IPS-20b (cell line): ENCODE measurements at regions not wholly inside any gene's neighbourhood (a gene's known extent, or its start where the extent isn't known, plus 50 kb on each side); places are given as distances from the start of the nearest gene placed in this dataset.

Source experiments
- H3K27ac ChIP-seq: one replicate; pipeline ENCODE4 v1.5.1; 2013; ENCODE audit warnings: low read length
- H3K27me3 ChIP-seq: 2 replicates; pipeline ENCODE4 v1.6.1; 2013; ENCODE audit warnings: mild to moderate bottlenecking, low read length, inconsistent platforms; ENCODE audit not compliant: insufficient read depth
- H3K36me3 ChIP-seq: 2 replicates; pipeline ENCODE4 v1.6.1; 2013; ENCODE audit warnings: low read depth, mild to moderate bottlenecking, inconsistent platforms, low read length, moderate library complexity; ENCODE audit not compliant: insufficient read depth
- H3K4me1 ChIP-seq: 2 replicates; pipeline ENCODE4 v1.6.1; 2013; ENCODE audit warnings: mild to moderate bottlenecking, control low read depth, inconsistent platforms, low read length, moderate library complexity; ENCODE audit not compliant: insufficient read depth
- H3K4me3 ChIP-seq: 2 replicates; pipeline ENCODE4 v1.5.1; 2013; ENCODE audit warnings: mild to moderate bottlenecking, low read length, inconsistent platforms
- H3K9ac ChIP-seq: 2 replicates; pipeline ENCODE4 v1.6.1; 2013; ENCODE audit warnings: low read depth, mild to moderate bottlenecking, inconsistent platforms, low read length, moderate library complexity
- H3K9me3 ChIP-seq: 2 replicates; pipeline ENCODE4 v1.6.1; 2013; ENCODE audit warnings: mild to moderate bottlenecking, low read depth, low read length, inconsistent platforms; ENCODE audit not compliant: insufficient read depth

- Histone ChIP-seq H3K4me3 (no peak overlapping the region), H3K9ac (no peak overlapping the region), H3K27me3 (no peaks in the 10 kb centered on the region), H3K27ac (no peak overlapping the region), H3K4me1 (no peaks in the 10 kb centered on the region), H3K36me3 (no peaks in the 10 kb centered on the region), H3K9me3 (peaks cover 16% of the 10 kb centered on the region)
These were observed 444.7 kb downstream of the FLRT2 start for GRCh38 chr14:85974602-85975001.

- Histone ChIP-seq H3K9ac (no peak overlapping the region), H3K27ac (no peak overlapping the region), H3K27me3 (no peaks in the 10 kb centered on the region), H3K4me1 (0 out of 2 replicates have a peak, but pooled peaks cover 5% of the 10 kb centered on the region), H3K36me3 (no peaks in the 10 kb centered on the region), H3K9me3 (no peaks in the 10 kb centered on the region), H3K4me3 (no peak overlapping the region)
These were observed 433.5 kb downstream of the FLRT2 start for GRCh38 chr14:85963486-85963885.

GRCh38 chr14:85960756-85961155, 430.8 kb downstream of the FLRT2 start:
- H3K4me3 ChIP-seq: no peak overlapping the region
- no peaks in the 10 kb centered on the region for H3K27me3 ChIP-seq

GRCh38 chr14:85959063-85959462, 429.1 kb downstream of the FLRT2 start:
- H3K4me1 ChIP-seq: 0 out of 2 replicates have a peak, but pooled peaks cover 5% of the 10 kb centered on the region
- no peaks in the 10 kb centered on the region for H3K36me3 ChIP-seq
- no peaks in the 10 kb centered on the region for H3K27me3 ChIP-seq
- H3K4me3 ChIP-seq: no peak overlapping the region
- H3K27ac ChIP-seq: no peak overlapping the region
- H3K9ac ChIP-seq: no peak overlapping the region
- H3K9me3 ChIP-seq: no peaks in the 10 kb centered on the region

More at GRCh38 chr14:85960756-85961155, 430.8 kb downstream of the FLRT2 start:
- no peak overlapping the region for H3K27ac ChIP-seq
- H3K9ac ChIP-seq: no peak overlapping the region
- 0 out of 2 replicates have a peak, but pooled peaks cover 5% of the 10 kb centered on the region for H3K4me1 ChIP-seq
- H3K9me3 ChIP-seq: no peaks in the 10 kb centered on the region
- H3K36me3 ChIP-seq: no peaks in the 10 kb centered on the region

- Histone ChIP-seq H3K9me3 (no peaks in the 10 kb centered on the region), H3K4me1 (0 out of 2 replicates have a peak, but pooled peaks cover 4% of the 10 kb centered on the region), H3K4me3 (no peak overlapping the region), H3K27ac (no peak overlapping the region), H3K27me3 (no peaks in the 10 kb centered on the region), H3K9ac (no peak overlapping the region), H3K36me3 (no peaks in the 10 kb centered on the region)
These were observed 428.1 kb downstream of the FLRT2 start for GRCh38 chr14:85958069-85958468.

- H3K9ac ChIP-seq: no peak overlapping the region
- no peak overlapping the region for H3K27ac ChIP-seq
- H3K4me3 ChIP-seq: no peak overlapping the region
- no peaks in the 10 kb centered on the region for H3K27me3 ChIP-seq
- H3K9me3 ChIP-seq: no peaks in the 10 kb centered on the region
- H3K36me3 ChIP-seq: no peaks in the 10 kb centered on the region
- H3K4me1 ChIP-seq: no peaks in the 10 kb centered on the region
These were observed 423.3 kb downstream of the FLRT2 start for GRCh38 chr14:85953265-85953664.

- H3K27me3 ChIP-seq: no peaks in the 10 kb centered on the region
- H3K9ac ChIP-seq: no peak overlapping the region
- H3K27ac ChIP-seq: no peak overlapping the region
- no peaks in the 10 kb centered on the region for H3K9me3 ChIP-seq
- H3K4me3 ChIP-seq: no peak overlapping the region
- no peaks in the 10 kb centered on the region for H3K4me1 ChIP-seq
- H3K36me3 ChIP-seq: no peaks in the 10 kb centered on the region
These were observed 418.2 kb downstream of the FLRT2 start for GRCh38 chr14:85948153-85948552.

DNA sequence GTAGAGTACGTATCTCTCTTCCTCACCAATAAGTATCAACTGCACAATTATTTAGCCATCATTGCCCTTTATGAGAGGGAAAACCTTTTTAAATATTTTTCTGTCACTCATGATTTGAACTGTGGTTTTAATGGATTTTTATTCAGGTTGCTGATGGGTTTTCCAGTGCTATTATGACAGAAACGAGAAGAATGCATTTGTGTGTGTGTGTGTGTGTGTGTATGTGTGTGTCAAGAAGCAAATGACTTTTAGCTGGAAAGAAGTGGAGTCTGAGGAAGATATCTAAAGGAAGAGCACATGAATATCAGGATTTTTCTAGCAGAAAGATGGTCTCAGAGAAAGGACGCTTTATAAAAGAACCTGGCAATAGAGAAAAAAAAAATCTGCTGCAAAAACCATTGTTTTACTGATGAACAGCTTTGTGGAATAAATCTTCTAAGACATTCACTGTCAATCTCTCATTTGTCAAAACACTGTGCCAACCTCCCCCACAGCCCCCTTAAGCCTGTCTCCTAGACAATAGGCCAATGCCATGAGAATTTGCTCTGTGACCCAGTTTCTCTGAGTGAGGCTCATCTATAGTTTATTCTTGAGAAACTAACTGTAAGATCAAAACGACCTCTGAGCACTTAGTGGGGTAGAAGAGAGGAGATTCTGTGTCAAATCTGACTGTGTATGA, 417.7 kb downstream of the FLRT2 start:
- Histone ChIP-seq H3K9me3 (no peaks in the 10 kb centered on the region), H3K36me3 (no peaks in the 10 kb centered on the region), H3K4me1 (no peaks in the 10 kb centered on the region), H3K27me3 (no peaks in the 10 kb centered on the region), H3K4me3 (no peak overlapping the region), H3K27ac (no peak overlapping the region), H3K9ac (no peak overlapping the region)

DNA sequence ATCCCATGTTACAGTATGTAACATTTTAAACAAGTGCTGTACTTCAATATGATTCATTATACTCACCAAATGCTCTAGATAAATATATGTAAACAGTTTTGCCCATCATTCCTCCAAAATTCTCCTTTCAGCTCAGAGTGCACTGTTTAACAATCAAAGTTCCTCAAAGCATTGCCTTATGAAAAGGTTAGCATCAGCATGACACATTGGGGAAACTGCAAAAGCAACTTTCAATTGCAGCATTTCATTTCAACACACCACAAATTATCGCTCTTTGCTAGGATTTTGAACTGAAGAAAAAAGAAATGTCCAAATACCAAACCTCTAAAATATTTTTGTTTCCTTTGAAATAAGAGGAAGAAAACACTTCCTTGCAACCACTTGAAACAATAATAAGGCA, 413.2 kb downstream of the FLRT2 start:
- Histone ChIP-seq H3K4me1 (no peaks in the 10 kb centered on the region), H3K4me3 (no peak overlapping the region), H3K9me3 (no peaks in the 10 kb centered on the region), H3K9ac (no peak overlapping the region), H3K27ac (no peak overlapping the region), H3K27me3 (no peaks in the 10 kb centered on the region), H3K36me3 (no peaks in the 10 kb centered on the region)

- Histone ChIP-seq H3K4me1 (no peaks in the 10 kb centered on the region), H3K36me3 (no peaks in the 10 kb centered on the region), H3K4me3 (no peak overlapping the region), H3K27me3 (no peaks in the 10 kb centered on the region), H3K9me3 (no peaks in the 10 kb centered on the region; the same call in 1 of the 2 replicates), H3K9ac (no peak overlapping the region), H3K27ac (no peak overlapping the region)
These were observed 404.9 kb downstream of the FLRT2 start for GRCh38 chr14:85934886-85935254.

- no peaks in the 10 kb centered on the region for H3K4me1 ChIP-seq
- H3K36me3 ChIP-seq: no peaks in the 10 kb centered on the region
- no peak overlapping the region for H3K4me3 ChIP-seq
- H3K27ac ChIP-seq: no peak overlapping the region
- H3K9ac ChIP-seq: no peak overlapping the region
- no peaks in the 10 kb centered on the region for H3K27me3 ChIP-seq
- peaks cover 2% of the 10 kb centered on the region; the same call in 1 of the 2 replicates for H3K9me3 ChIP-seq
These were observed 404.4 kb downstream of the FLRT2 start for GRCh38 chr14:85934123-85934885.

DNA sequence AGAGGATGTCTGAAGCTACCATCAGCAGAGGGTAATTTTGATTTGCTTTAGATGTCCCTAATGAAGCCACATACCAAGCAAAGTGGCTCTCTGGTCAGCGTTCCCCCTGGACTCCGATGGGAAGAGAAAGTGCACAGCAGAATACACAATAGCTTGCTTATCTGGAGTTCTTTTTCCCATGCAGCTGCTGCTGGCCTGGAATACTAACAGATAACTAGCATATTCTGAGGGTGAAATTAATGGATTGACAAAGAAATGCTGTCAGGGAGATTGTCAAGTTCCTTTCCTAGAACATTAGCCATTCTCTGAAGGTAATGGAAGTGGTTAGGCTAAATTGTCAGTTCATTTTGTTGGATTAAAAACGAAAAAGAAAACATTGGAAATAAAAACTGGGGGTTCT, 391.3 kb downstream of the FLRT2 start:
- no peaks in the 10 kb centered on the region for H3K4me1 ChIP-seq
- no peak overlapping the region for H3K9ac ChIP-seq
- no peaks in the 10 kb centered on the region for H3K27me3 ChIP-seq
- H3K36me3 ChIP-seq: no peaks in the 10 kb centered on the region
- H3K9me3 ChIP-seq: no peaks in the 10 kb centered on the region
- no peak overlapping the region for H3K4me3 ChIP-seq
- H3K27ac ChIP-seq: no peak overlapping the region
